ENCODE measurements at regions not wholly inside any gene's neighbourhood (a gene's known extent, or its start where the extent isn't known, plus 50 kb on each side); places are given as distances from the start of the nearest gene placed in this dataset.

- Histone ChIP-seq H4K20me1 (replicated peaks; ENCODE audit: control insufficient read depth, insufficient read depth, low read length) (no peaks in the 10 kb centered on the region), H3K9ac (ENCODE audit: insufficient read depth in 1 of 2, low read depth in 2 of 2, low read length in 2 of 2) (no peak overlapping the region), H3K79me2 (ENCODE audit: control insufficient read depth, insufficient read depth, low read length) (peaks cover 3% of the 10 kb centered on the region; the same call in 2 of the 3 replicates), H3K9me1 (ENCODE audit: control insufficient read depth, insufficient read depth, low read length) (no peaks in the 10 kb centered on the region), H3K4me1 (replicated peaks in 1 of 2; ENCODE audit: control insufficient read depth in 2 of 2, insufficient read depth in 2 of 2, low read length in 2 of 2) (no peaks in the 10 kb centered on the region), H3K4me3 (no peak overlapping the region), H3K27me3 (ENCODE audit: control insufficient read depth in 2 of 2, insufficient read depth in 2 of 2, low read length in 2 of 2) (no peaks in the 10 kb centered on the region), H3K4me2 (ENCODE audit: insufficient read depth, low read length) (no peak overlapping the region), H3K27ac (ENCODE audit: extremely low read depth, low read depth, low read length) (no peak overlapping the region), H3K36me3 (ENCODE audit: control insufficient read depth, insufficient read depth, low read length) (no peaks in the 10 kb centered on the region; the same call in 2 of the 3 replicates), H3K9me3 (replicated peaks; ENCODE audit: control insufficient read depth, insufficient read depth, low read depth, low read length) (no peaks in the 10 kb centered on the region), H2AFZ (ENCODE audit: low read depth, low read length) (no peak overlapping the region)
- ChIA-PET POLR2A (no interaction called here), CTCF (ENCODE audit: low intra/inter-chr PET ratio) (no interaction called here)
- in situ Hi-C loops (cut with MboI) = no loop called here
- intact Hi-C loops (cut with micrococcal nuclease) = no loop called here
- ATAC-seq (no peak), FAIRE-seq (no peak), DNase-seq (ENCODE audit: extremely low read depth in 1 of 4, low spot score in 3 of 4) (no peak)
- TF ChIP-seq RREB1 (CRISPR knock-in tag; IDR thresholded peaks at IDR 0.05) (no peak), ESRRA (IDR thresholded peaks at IDR 0.05; ENCODE audit: borderline replicate concordance, low read depth) (no peak), KDM4B (IDR thresholded peaks at IDR 0.05; ENCODE audit: borderline replicate concordance in 2 of 2, low read depth in 1 of 2) (no peak), TEAD1 (CRISPR knock-in tag; IDR thresholded peaks at IDR 0.05) (no peak), ZBED1 (IDR thresholded peaks at IDR 0.05) (no peak), MAX (CRISPR knock-in tag; IDR thresholded peaks at IDR 0.05) (no peak), TRIM24 (IDR thresholded peaks at IDR 0.05) (no peak), BRD4 (IDR thresholded peaks at IDR 0.05) (no peak), ZC3H8 (IDR thresholded peaks at IDR 0.05) (no peak), NR4A1 (CRISPR knock-in tag; IDR thresholded peaks at IDR 0.05) (no peak), NR4A1 (tag; IDR thresholded peaks at IDR 0.05) (no peak), IFI16 (CRISPR knock-in tag; IDR thresholded peaks at IDR 0.05) (no peak), ATF1 (CRISPR knock-in tag; IDR thresholded peaks at IDR 0.05) (no peak), ATF1 (tag; IDR thresholded peaks at IDR 0.05) (no peak), NCOA2 (IDR thresholded peaks at IDR 0.05; ENCODE audit: partially characterized antibody in 2 of 2) (no peak), SNIP1 (IDR thresholded peaks at IDR 0.05; ENCODE audit: low read depth) (no peak), CHCHD3 (CRISPR knock-in tag; IDR thresholded peaks at IDR 0.05) (no peak), E4F1 (CRISPR knock-in tag; IDR thresholded peaks at IDR 0.05; ENCODE audit: borderline replicate concordance) (no peak)
- WGBS (ENCODE audit: insufficient coverage, low coverage, missing lambda C conversion rate) = 29% methylated on average over 6 of the region's 6 CpGs
- no TSS peak for BruUV-seq (replicated peaks)
Measured at GRCh38 chr2:83873110-83873509, 586.0 kb downstream of the SUCLG1 start.
